NCI-H460 (cell line): ENCODE measurements at regions not wholly inside any gene's neighbourhood (a gene's known extent, or its start where the extent isn't known, plus 50 kb on each side); places are given as distances from the start of the nearest gene placed in this dataset.
"Not testable (repeated sequence)": the region's sequence is repeated elsewhere in the genome, so short reads cannot be mapped to it uniquely, and the experiment has no call there.

Experiments used
- DNase-seq: peaks from one replicate; pipeline ENCODE4 v3.0.0-alpha.2; 2016; ENCODE audit warnings: low read depth; ENCODE audit errors: extremely low read depth

GRCh38 chr10:36766415-36766810, 359.0 kb upstream of the ANKRD30A start:
- DNase-seq, result no peak

DNA sequence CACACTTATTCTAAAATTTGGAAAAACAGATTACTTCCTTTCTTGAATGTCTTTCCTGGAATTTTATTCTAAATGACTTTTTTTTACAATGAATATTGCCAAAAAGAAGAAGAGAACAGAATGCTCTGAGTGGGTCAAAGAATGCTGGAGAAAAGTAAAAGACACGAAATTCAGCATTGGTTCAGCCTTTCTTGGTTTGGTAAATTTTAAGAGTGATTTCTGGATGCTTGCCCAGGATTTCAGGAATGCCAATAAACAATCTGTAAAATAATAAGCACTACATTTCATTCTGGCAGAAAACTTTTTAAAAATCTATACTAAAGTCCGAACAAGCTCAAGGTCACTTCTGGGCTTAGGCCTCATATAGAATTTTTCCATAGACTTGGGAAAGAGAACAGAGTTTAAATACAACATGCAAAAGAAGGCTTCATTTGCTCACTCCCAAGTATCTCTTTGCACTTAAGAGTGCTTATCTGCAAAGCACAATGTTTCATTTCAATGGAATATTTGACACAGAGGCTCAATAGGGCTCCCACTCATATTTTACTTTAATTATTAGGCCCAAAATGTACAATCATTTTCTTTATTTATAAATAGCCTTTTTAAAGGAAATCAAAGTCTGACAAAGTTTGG, 359.5 kb upstream of the ANKRD30A start:
- DNase-seq, result no peak

GRCh38 chr10:36764823-36765222, 360.6 kb upstream of the ANKRD30A start:
- no peak for DNase-seq

GRCh38 chr10:36761121-36761520, 364.3 kb upstream of the ANKRD30A start:
- no peak for DNase-seq

- no peak for DNase-seq
These were observed 366.1 kb upstream of the ANKRD30A start for GRCh38 chr10:36759141-36759805.

DNA sequence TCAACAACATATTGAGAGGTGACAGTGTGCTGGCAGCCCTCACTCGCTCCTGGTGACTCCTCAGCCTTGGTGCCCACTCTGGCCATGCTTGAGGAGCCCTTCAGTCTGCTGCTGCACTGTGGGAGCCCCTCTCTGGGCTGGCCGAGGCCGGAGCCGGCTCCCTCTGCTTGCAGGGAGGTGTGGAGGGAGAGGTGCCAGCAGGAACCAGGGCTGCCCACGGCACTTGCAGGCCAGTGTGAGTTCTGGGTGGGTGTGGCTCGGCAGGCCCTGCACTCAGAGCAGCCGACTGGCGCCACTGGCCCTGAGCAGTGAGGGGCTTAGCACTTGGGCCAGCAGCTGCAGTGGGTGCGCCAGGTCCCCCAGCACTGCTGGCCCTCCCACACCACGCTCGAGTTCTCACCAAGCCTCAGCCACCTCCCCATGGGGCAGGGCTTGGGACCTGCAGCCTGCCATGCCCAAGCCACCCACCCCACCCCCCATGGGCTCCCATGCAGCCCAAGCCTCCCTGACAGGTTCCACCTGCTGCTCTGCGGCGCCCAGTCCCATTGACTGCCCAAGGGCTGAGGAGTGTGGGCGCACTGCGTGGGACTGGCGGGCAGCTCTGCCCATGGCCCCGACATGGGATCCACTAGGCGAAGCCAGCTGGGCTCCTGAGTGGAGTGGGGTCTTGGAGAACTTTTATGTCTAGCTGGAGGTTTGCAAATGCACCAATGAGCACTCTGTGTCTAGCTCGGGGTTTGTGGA, 377.1 kb upstream of the ANKRD30A start:
- no peak for DNase-seq

GRCh38 chr10:36739884-36740445, 385.4 kb upstream of the ANKRD30A start:
- DNase-seq, result no peak

GRCh38 chr10:36738738-36739431, 386.5 kb upstream of the ANKRD30A start:
- DNase-seq, result no peak

DNA sequence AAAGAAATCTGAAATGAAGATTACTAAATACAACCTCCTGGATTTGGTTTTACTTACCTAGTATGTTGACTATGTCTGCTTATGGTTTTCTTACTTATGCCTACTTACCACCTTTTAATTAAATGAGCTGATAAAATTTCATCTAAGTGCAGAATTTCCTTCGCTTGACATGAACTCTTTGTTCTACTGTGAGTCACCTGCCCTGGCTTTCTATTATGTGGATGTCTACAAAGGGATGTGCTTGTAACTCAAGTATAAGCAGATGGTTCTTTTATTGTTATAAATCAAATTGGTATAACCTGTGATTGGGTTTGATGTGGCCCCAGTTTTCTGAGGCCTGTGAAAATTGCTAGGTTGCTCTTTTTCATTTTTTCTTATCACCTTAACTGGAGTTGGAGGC, 389.1 kb upstream of the ANKRD30A start:
- DNase-seq, result no peak

GRCh38 chr10:36734590-36734989, 390.8 kb upstream of the ANKRD30A start:
- DNase-seq, result not testable (repeated sequence)

- no peak for DNase-seq
These were observed 395.1 kb upstream of the ANKRD30A start for GRCh38 chr10:36730316-36730715.

DNA sequence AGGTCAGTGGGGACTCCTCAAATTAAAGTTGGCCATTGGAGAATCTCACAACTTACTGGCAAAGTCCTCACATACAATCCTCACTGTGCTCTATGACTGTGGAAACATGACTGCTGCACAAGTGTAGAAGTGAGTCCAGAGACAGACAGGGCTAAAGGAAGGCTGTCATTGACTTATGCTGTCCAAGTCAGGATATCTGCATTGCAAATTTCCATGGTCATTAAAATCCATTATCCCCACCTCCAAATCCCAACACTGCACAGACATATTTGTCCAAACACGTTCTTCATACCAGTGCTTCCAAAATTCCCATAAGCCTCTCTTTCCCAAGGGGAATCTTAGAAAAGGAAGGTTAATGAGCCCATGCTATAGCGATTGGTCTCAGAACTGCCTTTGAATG, 396.8 kb upstream of the ANKRD30A start:
- DNase-seq, result no peak

GRCh38 chr10:36725581-36726520, 399.5 kb upstream of the ANKRD30A start:
- DNase-seq, result peak; percentile 70

DNA sequence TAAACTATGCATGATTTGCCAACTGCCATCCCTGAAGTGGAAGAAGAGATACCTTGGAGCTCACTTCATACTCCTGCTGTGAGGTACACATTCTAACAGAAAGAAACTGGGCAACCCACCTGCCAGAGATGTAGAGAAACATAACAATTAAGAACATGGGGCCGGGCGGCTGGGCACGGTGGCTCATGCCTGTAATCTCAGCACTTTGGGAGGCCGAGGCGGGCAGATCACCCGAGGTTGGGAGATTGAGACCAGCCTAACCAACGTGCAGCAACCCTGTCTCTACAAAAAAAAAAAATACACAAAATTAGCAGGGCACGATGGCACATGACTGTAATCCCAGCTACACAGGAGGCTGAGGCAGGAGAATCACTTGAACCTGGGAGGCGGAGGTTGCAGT, 402.6 kb upstream of the ANKRD30A start:
- no peak for DNase-seq

GRCh38 chr10:36721871-36722270, 403.5 kb upstream of the ANKRD30A start:
- no peak for DNase-seq

DNA sequence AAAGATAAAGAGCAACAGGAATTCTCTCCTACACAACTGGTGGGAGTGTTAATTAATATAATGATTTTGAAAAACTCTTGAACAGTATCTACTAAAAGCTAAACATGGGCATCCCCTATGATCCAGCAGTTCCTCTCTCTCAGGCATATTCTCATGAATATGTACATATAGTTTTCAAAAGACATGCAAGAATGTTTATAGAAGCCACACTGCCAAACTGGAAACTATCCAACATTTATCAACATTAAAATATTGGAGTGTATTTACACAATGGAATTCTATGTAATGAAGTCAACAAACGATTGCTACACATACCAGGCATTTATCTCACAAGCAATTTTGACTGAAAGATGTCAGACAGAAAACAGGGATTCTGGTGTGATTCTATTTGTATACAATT, 404.5 kb upstream of the ANKRD30A start:
- no peak for DNase-seq

GRCh38 chr10:36717118-36717517, 408.3 kb upstream of the ANKRD30A start:
- DNase-seq, result no peak

DNA sequence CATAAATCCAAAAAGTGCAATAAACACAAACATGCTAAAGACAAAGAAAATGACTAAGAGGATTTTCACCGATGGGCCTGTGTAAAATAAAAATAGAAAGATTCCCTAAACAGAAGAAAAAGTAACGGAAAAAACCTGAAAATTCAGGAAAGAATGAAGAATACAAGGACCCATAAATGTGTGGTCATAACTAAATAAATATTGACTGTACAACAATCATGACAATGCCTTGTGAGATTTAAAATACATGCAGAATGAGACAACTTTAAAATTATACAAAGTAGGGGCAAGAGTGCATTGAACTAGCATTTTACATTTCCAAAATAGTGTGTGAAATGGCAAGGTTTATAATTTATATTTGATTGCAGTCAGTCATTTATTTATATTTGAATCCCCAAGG, 409.1 kb upstream of the ANKRD30A start:
- DNase-seq, result no peak

- no peak for DNase-seq
These were observed 412.7 kb upstream of the ANKRD30A start for GRCh38 chr10:36712695-36713094.

DNA sequence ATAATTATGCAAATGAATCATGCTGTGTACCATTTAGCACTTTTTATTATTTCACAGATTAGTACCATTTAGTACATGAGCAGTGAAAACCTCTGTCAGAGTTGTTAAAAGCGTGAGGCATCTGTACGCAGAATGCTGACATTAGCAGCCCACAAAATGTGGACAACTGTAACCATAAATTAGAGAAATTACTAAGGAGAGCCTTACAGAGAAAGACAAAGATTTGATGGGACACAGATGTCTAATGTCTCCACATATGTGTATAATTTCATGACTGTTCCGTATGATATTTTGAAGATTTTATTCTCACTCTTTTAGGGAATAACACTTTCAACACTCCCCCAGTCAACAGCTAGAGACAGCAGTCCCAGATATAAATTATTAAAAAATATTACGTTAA, 414.0 kb upstream of the ANKRD30A start:
- no peak for DNase-seq
